Fibroblast of lung (primary cell): ENCODE measurements at regions not wholly inside any gene's neighbourhood (a gene's known extent, or its start where the extent isn't known, plus 50 kb on each side); places are given as distances from the start of the nearest gene placed in this dataset.

ENCODE experiments used
- CTCF ChIP-seq, 2 donors: IDR thresholded peaks in 1 of 2; conservative IDR thresholded peaks in 1 of 2; 1 replicate in 1 of 2; 2 replicates in 1 of 2; pipeline ENCODE4 v1.5.1; 2011 to 2012; ENCODE audit warnings: low read length in 2 of 2, control low read depth in 1 of 2, inconsistent platforms in 1 of 2, low read depth in 1 of 2, mild to moderate bottlenecking in 1 of 2
- EZH2 ChIP-seq: IDR thresholded peaks from 2 replicates; pipeline ENCODE4 v1.5.1; 2012; ENCODE audit warnings: low read length, control low read depth, mild to moderate bottlenecking; ENCODE audit errors: missing control alignments

GRCh38 chr7:52782348-52782747 lies 253.1 kb upstream of the POM121L12 start:
- TF ChIP-seq CTCF (conservative IDR thresholded peaks at IDR 0.05 in 1 of 2, IDR thresholded peaks at IDR 0.05 in 1 of 2; ENCODE audit: low read depth in 1 of 2, low read length in 2 of 2) = no peak
- TF ChIP-seq EZH2 = no peak
